DOHH2 (cell line): ENCODE measurements at regions not wholly inside any gene's neighbourhood (a gene's known extent, or its start where the extent isn't known, plus 50 kb on each side); places are given as distances from the start of the nearest gene placed in this dataset.

Experiments
- EZH2phosphoT487 ChIP-seq: fragments of 200-600 bp; sonication (generic); IDR thresholded peaks from 2 replicates; pipeline ENCODE4 v1.6.1; 2017; ENCODE audit warnings: borderline replicate concordance, mild to moderate bottlenecking, antibody characterized with exemption, low read length, moderate library complexity, mixed read lengths
- TF ChIP-seq, protein P1 (sequence below): fragments of 200-600 bp; sonication (generic); IDR thresholded peaks from one replicate; pipeline ENCODE4 v1.5.1; 2014; ENCODE audit warnings: antibody characterized with exemption, mild to moderate bottlenecking, low read depth, low read length; ENCODE audit not compliant: poor library complexity, severe bottlenecking

DNA sequence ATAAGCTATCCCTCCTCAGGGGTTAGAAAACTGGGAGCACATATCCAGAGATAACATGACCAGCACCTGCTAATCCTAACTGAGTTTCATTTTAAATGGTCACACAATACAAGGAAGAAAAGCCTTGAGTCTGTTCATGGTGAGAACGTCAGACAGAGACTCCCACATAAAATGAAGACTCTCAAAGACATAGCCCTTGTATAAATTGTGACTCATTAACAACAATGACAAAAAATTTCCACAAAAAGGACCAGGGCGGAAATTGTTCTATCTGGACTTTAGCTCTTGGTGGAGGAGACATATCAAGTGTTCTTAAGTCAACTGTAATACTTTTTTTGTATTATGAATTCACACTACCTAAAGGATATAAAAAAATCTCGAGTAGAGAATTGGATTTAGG is 313.7 kb upstream of the DCN start:
- TF ChIP-seq, protein P1, sequence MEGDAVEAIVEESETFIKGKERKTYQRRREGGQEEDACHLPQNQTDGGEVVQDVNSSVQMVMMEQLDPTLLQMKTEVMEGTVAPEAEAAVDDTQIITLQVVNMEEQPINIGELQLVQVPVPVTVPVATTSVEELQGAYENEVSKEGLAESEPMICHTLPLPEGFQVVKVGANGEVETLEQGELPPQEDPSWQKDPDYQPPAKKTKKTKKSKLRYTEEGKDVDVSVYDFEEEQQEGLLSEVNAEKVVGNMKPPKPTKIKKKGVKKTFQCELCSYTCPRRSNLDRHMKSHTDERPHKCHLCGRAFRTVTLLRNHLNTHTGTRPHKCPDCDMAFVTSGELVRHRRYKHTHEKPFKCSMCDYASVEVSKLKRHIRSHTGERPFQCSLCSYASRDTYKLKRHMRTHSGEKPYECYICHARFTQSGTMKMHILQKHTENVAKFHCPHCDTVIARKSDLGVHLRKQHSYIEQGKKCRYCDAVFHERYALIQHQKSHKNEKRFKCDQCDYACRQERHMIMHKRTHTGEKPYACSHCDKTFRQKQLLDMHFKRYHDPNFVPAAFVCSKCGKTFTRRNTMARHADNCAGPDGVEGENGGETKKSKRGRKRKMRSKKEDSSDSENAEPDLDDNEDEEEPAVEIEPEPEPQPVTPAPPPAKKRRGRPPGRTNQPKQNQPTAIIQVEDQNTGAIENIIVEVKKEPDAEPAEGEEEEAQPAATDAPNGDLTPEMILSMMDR = no peak
- TF ChIP-seq EZH2phosphoT487 = no peak
